DOHH2 (cell line): ENCODE measurements at regions not wholly inside any gene's neighbourhood (a gene's known extent, or its start where the extent isn't known, plus 50 kb on each side); places are given as distances from the start of the nearest gene placed in this dataset.

Source experiments
- EZH2phosphoT487 ChIP-seq: fragments of 200-600 bp; sonication (generic); IDR thresholded peaks from 2 replicates; pipeline ENCODE4 v1.6.1; 2017; ENCODE audit warnings: borderline replicate concordance, mild to moderate bottlenecking, antibody characterized with exemption, low read length, moderate library complexity, mixed read lengths
- TF ChIP-seq, protein P1 (sequence below): fragments of 200-600 bp; sonication (generic); IDR thresholded peaks from one replicate; pipeline ENCODE4 v1.5.1; 2014; ENCODE audit warnings: antibody characterized with exemption, mild to moderate bottlenecking, low read depth, low read length; ENCODE audit not compliant: poor library complexity, severe bottlenecking

GRCh38 chr2:44110444-44110843 lies 58.2 kb upstream of the PPM1B start:
- TF ChIP-seq, protein P1, sequence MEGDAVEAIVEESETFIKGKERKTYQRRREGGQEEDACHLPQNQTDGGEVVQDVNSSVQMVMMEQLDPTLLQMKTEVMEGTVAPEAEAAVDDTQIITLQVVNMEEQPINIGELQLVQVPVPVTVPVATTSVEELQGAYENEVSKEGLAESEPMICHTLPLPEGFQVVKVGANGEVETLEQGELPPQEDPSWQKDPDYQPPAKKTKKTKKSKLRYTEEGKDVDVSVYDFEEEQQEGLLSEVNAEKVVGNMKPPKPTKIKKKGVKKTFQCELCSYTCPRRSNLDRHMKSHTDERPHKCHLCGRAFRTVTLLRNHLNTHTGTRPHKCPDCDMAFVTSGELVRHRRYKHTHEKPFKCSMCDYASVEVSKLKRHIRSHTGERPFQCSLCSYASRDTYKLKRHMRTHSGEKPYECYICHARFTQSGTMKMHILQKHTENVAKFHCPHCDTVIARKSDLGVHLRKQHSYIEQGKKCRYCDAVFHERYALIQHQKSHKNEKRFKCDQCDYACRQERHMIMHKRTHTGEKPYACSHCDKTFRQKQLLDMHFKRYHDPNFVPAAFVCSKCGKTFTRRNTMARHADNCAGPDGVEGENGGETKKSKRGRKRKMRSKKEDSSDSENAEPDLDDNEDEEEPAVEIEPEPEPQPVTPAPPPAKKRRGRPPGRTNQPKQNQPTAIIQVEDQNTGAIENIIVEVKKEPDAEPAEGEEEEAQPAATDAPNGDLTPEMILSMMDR: no peak
- no peak for TF ChIP-seq EZH2phosphoT487
